ENCODE measurements at regions not wholly inside any gene's neighbourhood (a gene's known extent, or its start where the extent isn't known, plus 50 kb on each side); places are given as distances from the start of the nearest gene placed in this dataset.

- no peak for TF ChIP-seq EZH2phosphoT487 (IDR thresholded peaks at IDR 0.05; ENCODE audit: low read length)
- no peak for TF ChIP-seq EZH2 (optimal IDR thresholded peaks at IDR 0.05; ENCODE audit: low read depth, low read length)
- TF ChIP-seq CTCF (IDR thresholded peaks at IDR 0.05; ENCODE audit: low read length): no peak
- Histone ChIP-seq H3K4me3 (ENCODE audit: low read length) (no peak overlapping the region), H3K9me3 (replicated peaks; ENCODE audit: insufficient read depth, low read length) (no peaks in the 10 kb centered on the region), H3K27ac (ENCODE audit: low read length) (no peak overlapping the region), H3K27me3 (replicated peaks; ENCODE audit: insufficient read depth, low read length) (no peaks in the 10 kb centered on the region), H3K9ac (ENCODE audit: low read length) (no peak overlapping the region), H3K4me2 (ENCODE audit: low read depth, low read length) (no peak overlapping the region), H4K20me1 (ENCODE audit: insufficient read depth, low read length) (no peaks in the 10 kb centered on the region), H3F3A (ENCODE audit: insufficient read depth, low read length) (no peaks in the 10 kb centered on the region), H3K36me3 (replicated peaks; ENCODE audit: insufficient read depth, low read length) (no peaks in the 10 kb centered on the region), H3K9me2 (replicated peaks; ENCODE audit: insufficient read depth, low read length) (no peaks in the 10 kb centered on the region), H2AFZ (ENCODE audit: low read length) (no peak overlapping the region), H3K79me2 (ENCODE audit: low read length) (no peaks in the 10 kb centered on the region), H3K4me1 (ENCODE audit: low read length) (no peaks in the 10 kb centered on the region)
- DNase-seq: no peak
Measured at GRCh38 chr4:177957596-177958360, 515.5 kb upstream of the AGA start.

GRCh38 chr4:177960566-177960965, 518.3 kb upstream of the AGA start:
- Histone ChIP-seq H3F3A (ENCODE audit: insufficient read depth, low read length) (no peaks in the 10 kb centered on the region), H3K27ac (ENCODE audit: low read length) (no peak overlapping the region), H2AFZ (ENCODE audit: low read length) (no peak overlapping the region), H3K4me2 (ENCODE audit: low read depth, low read length) (no peak overlapping the region), H3K4me1 (ENCODE audit: low read length) (no peaks in the 10 kb centered on the region), H3K79me2 (ENCODE audit: low read length) (no peaks in the 10 kb centered on the region), H3K9ac (ENCODE audit: low read length) (no peak overlapping the region), H3K27me3 (replicated peaks; ENCODE audit: insufficient read depth, low read length) (no peaks in the 10 kb centered on the region), H3K4me3 (ENCODE audit: low read length) (no peak overlapping the region), H3K9me3 (replicated peaks; ENCODE audit: insufficient read depth, low read length) (no peaks in the 10 kb centered on the region), H3K36me3 (replicated peaks; ENCODE audit: insufficient read depth, low read length) (no peaks in the 10 kb centered on the region), H3K9me2 (replicated peaks; ENCODE audit: insufficient read depth, low read length) (no peaks in the 10 kb centered on the region), H4K20me1 (ENCODE audit: insufficient read depth, low read length) (no peaks in the 10 kb centered on the region)
- DNase-seq: no peak
- TF ChIP-seq CTCF (IDR thresholded peaks at IDR 0.05; ENCODE audit: low read length) (no peak), EZH2 (optimal IDR thresholded peaks at IDR 0.05; ENCODE audit: low read depth, low read length) (no peak), EZH2phosphoT487 (IDR thresholded peaks at IDR 0.05; ENCODE audit: low read length) (no peak)

- no peak for DNase-seq
- no peak overlapping the region for H3K4me3 ChIP-seq (ENCODE audit: low read length)
- no peaks in the 10 kb centered on the region for H3K4me1 ChIP-seq (ENCODE audit: low read length)
Measured at GRCh38 chr4:177961761-177962380, 519.6 kb upstream of the AGA start.

More at GRCh38 chr4:177961761-177962380, 519.6 kb upstream of the AGA start:
- Histone ChIP-seq H2AFZ (ENCODE audit: low read length) (no peak overlapping the region), H4K20me1 (ENCODE audit: insufficient read depth, low read length) (no peaks in the 10 kb centered on the region), H3K36me3 (replicated peaks; ENCODE audit: insufficient read depth, low read length) (no peaks in the 10 kb centered on the region), H3K9me3 (replicated peaks; ENCODE audit: insufficient read depth, low read length) (no peaks in the 10 kb centered on the region), H3K9ac (ENCODE audit: low read length) (no peak overlapping the region), H3K79me2 (ENCODE audit: low read length) (no peaks in the 10 kb centered on the region), H3K27ac (ENCODE audit: low read length) (no peak overlapping the region), H3K27me3 (replicated peaks; ENCODE audit: insufficient read depth, low read length) (no peaks in the 10 kb centered on the region), H3F3A (ENCODE audit: insufficient read depth, low read length) (no peaks in the 10 kb centered on the region), H3K9me2 (replicated peaks; ENCODE audit: insufficient read depth, low read length) (no peaks in the 10 kb centered on the region), H3K4me2 (ENCODE audit: low read depth, low read length) (no peak overlapping the region)
- TF ChIP-seq CTCF (IDR thresholded peaks at IDR 0.05; ENCODE audit: low read length) (no peak), EZH2 (optimal IDR thresholded peaks at IDR 0.05; ENCODE audit: low read depth, low read length) (no peak), EZH2phosphoT487 (IDR thresholded peaks at IDR 0.05; ENCODE audit: low read length) (no peak)

Data from MM.1S (cell line).